ENCODE measurements at regions not wholly inside any gene's neighbourhood (a gene's known extent, or its start where the extent isn't known, plus 50 kb on each side); places are given as distances from the start of the nearest gene placed in this dataset.

DNA sequence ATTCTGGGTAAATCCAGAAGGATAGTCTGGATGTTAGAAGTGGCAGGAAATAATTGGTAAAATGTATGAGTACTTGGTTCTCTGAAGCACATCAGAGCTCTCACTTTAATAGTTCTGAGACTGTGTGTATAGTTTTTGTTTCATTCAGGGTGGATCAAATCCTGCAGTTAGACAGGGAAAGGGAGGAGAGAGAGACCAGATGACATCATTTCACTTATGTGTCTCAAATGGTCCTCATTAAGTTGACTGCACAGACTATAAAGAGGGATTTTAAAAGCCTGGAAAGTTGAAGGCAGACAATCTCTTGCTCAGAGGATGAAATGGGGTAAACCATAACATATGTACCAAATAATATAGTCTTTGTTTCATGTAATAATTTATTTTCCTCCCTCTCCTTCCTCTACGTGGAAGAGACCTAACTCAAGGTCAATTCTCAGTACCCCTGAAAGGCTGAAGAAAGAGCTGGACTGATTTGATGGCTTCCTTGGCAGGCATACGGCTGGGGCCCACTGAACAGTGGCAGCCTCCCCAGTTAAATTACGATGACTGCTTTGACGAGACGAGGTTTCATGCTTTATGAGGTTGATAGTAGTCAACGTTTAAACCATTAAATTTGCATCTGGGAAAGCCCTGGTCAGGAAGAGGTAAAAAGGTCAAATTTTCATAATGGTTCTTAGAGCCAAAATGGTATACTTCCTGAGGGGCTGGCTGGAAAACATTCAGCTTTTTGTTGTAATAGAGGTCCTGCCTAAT lies 395.1 kb upstream of the RPS23 start:
- no peak overlapping the region for H3K27ac ChIP-seq

DNA sequence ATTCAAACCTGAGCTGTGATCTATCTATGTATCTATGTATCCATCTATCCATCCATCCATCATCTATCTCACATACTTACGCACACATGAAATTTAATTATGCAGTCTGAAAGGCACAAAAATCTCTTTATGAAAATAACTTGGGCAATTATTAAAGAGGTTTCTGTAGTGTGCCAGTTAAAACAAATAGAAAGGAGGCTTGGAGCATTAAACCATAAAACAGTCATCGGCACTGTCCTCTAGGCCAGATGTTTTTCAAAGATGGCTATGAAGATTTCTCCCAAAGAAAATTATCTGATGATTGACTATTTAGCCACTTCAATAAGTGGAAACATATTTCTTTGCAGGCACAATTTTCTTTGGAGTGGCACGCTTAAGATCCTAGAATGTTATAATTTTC lies 392.5 kb upstream of the RPS23 start:
- Histone ChIP-seq H3K27ac (no peak overlapping the region), H3K4me3 (no peak overlapping the region)

More for the DNA sequence above, 395.1 kb upstream of the RPS23 start:
- H3K4me3 ChIP-seq, result no peak overlapping the region

DNA sequence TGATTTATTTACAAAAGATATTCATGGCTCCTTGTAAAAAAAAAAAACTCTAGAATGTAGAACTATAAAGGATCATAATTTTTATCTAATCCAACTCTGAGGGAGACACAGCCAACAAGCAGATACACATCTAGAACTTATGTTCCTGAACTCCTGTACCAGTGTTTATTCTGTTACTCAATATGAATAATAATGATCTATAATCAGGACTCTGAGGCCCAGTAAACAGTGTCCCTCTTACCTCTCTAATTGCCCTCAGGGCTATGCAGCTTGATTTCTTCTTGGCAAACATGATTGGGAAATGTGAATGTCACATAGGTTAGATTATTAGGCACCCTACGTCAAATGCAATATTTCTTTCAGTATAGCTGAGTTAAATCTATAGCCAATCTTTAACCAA lies 391.6 kb upstream of the RPS23 start:
- Histone ChIP-seq H3K27ac (peak overlapping the region in 1 of 21 experiments; percentile 16), H3K4me3 (no peak overlapping the region)

DNA sequence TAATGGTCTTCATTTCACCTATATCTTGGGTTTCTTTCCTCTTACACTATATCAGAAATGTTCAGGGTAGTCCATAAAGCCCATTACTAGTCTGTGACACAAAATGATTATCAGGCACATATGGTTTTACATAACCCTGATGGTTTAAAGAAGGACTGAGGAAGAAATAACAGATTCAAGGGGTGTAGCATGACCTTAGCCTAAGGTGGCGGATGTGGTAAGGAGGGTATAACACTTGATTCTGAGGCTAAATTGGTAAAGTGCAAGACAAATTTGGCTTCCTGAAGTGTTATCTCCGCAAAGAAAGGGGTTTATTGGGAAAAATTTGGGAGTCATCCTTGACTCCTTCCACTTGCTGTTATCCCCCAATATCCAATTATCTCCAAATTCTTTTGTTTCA lies 388.2 kb upstream of the RPS23 start:
- Histone ChIP-seq H3K27ac (no peak overlapping the region), H3K4me3 (no peak overlapping the region)

DNA sequence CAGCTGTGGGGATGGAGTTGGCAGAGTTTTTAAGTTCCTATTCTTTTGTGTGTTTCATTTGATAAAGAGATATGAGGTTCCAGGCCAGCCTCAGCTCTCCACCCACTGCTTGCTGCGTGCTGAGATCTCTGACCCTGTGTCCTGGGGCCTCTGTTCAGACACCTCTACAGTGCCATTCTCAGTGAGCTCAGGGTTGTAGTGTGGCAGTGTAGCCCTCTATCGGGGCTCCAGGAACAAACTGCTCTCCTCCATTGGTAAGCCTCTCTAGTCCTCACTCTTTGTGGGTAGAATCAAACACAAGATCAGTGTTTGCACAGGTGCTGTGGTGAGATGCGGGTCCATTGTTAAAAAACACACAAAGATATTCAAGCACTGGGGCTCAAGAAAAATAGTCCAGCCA lies 386.6 kb upstream of the RPS23 start:
- Histone ChIP-seq H3K27ac (no peak overlapping the region), H3K4me3 (no peak overlapping the region)

DNA sequence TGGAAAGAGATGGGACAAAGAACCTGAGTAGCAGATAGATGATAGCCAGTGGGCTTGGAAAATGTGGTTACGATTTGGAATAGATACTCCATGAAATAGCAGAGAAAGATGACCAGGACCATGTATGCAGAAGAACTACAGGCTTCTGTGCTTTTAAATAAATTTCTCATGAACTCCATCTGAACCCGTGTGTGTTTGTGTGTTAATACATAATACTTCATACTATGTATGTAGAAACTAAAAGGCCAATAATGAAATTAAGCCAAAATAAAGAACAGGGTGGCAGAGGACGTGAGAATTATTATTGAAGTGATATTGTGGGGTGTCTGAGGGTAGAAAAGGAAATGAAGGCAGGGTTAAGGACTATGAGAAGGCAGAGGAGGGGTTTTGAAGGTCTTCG lies 385.1 kb upstream of the RPS23 start:
- no peak overlapping the region for H3K27ac ChIP-seq
- H3K4me3 ChIP-seq, result no peak overlapping the region

DNA sequence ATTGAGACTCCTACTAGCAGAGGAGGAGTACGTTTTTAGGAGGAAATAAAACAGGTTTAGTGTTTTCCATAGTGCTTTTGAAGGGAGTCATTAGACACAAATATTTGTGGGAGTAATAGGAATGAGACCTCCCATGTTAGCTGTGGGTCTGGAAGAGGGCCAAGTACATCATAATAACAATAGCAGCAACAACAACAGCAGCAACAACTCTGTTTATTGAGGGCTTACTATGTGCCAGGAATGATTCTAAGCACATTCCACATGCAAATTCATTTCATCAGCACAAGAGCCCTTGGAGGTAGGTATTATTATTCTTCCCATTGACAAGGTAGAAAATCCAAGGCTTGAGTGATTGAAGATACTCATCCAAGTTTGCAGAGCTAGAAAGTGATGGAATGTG lies 384.2 kb upstream of the RPS23 start:
- Histone ChIP-seq H3K4me3 (no peak overlapping the region), H3K27ac (no peak overlapping the region)

DNA sequence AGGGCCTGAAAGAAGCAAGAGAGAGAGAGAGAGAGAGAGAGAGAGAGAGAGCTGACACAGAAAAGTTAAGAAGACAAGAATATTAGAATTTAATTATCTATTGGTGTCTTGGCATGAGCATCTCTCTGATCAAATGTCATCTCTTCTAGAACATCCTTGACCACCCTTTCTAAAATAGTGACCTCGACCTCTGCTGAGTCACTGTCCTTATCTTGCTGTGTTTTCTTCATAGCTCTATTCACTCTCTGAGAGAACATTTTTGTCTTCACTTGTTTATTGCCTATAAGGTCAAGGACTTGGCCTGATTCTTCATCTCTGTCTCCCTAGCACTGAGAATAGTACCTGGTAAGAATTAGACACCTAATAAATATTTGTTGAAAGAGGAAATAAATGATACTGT lies 383.8 kb upstream of the RPS23 start:
- Histone ChIP-seq H3K4me3 (no peak overlapping the region), H3K27ac (no peak overlapping the region)

DNA sequence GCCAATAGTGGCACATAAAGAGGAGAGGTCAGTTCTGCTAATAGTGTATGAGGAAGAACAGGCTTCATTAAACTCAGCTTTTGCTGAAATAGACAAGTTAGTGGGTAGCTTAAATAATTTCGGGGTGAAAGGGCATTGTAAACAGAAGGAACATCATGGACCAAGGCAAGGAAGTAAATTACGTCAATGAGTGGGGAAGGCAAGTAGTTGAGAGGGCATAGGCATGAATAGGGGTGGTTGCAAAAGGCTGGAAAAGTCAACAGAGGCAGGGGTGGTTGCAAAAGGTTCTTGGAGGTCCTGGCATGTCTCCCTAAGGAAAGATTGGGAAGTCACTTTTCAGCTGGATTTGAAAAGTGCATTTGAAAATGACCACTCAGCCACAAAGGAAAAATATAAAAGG lies 383.3 kb upstream of the RPS23 start:
- no peak overlapping the region for H3K27ac ChIP-seq
- no peak overlapping the region for H3K4me3 ChIP-seq

DNA sequence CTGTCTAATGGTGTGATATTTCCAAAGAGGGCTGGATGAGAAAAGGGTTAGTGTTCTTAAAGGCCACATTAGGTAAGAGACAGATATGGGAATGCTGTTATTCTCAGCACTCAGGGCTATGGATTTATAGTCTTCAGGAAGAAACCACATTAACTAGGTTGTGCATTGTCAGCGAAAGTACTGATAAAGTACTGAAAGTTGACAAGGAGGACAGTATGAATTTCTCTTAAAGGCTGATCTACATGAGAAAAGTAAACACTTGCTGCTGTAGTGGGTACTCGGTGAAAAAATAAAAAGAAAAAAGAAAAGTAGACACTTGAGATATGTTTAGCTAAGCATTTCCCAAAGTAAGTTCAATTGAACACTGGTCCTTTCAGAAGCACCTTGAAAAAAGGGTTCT lies 381.0 kb upstream of the RPS23 start:
- Histone ChIP-seq H3K4me3 (no peak overlapping the region), H3K27ac (no peak overlapping the region)

DNA sequence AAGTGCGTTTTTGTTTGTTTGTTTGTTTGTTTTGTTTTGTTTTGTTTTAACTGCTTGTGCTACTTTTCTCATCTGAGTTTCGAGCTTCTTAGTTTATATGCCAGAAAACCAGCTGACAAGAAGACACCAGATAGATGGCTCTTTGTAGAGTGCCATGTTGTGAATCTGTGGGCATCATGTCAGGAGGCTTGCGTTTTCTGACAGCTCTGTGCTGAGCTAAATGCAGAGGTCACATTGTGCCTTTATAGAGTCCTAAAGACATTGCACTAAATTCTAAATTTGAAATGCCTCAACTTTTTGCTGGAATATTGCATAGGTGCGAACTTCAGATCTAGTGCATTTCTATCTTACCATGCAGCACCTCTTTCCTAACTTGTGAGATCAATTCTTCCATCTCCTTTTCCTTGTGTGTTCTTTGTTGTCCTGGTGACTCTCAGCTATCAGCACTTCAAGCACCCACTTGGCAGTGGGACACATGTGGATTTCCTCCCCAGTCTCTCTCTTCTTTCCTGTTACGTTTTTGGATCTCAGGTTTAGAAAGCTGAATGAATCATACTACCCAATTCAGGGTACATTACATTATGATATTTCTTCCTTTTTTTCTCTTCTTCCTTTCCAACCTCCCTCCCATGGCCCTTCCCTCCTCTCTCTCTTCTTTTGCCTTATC lies 379.0 kb upstream of the RPS23 start:
- Histone ChIP-seq H3K4me3 (no peak overlapping the region), H3K27ac (no peak overlapping the region)

DNA sequence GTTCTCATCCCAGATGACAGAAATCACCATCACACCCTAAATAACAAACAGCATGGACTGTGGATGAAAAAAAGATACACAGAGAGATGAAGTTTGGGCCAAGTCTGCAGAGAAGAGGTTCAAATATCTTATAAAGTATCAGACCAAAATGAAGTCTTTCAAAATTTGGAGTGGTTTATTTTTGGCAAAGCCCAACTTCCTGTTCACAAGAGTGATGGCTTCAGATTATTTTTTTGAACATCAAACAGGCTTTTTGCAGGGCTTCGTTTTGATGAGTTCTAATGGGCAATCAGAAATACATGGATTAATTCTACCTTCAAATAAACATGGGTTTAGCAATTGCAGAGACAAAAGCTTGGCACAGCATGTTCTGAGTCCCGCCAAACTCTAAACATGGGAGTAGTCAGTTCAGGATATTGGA lies 378.2 kb upstream of the RPS23 start:
- Histone ChIP-seq H3K4me3 (no peak overlapping the region), H3K27ac (no peak overlapping the region)

DNA sequence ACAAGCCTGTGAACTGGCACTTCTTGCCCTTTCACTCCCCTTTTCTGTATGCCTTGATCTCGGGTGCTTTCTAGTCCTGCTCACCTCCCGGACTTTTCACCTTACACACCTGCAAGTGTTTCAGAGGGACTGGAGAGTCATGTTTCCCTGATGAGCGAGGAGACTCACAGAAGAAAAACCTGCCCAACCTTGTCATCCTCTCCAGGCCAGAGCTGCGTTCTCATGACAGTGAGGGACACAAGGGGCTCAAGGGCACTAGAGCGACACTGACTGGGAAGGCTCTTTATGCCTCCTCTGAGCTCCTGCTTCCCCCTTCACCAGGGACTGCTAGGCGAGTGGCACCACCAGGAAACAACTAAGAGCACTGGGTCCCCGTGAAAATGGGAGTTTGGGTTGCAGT lies 376.9 kb upstream of the RPS23 start:
- no peak overlapping the region for H3K4me3 ChIP-seq
- no peak overlapping the region for H3K27ac ChIP-seq

DNA sequence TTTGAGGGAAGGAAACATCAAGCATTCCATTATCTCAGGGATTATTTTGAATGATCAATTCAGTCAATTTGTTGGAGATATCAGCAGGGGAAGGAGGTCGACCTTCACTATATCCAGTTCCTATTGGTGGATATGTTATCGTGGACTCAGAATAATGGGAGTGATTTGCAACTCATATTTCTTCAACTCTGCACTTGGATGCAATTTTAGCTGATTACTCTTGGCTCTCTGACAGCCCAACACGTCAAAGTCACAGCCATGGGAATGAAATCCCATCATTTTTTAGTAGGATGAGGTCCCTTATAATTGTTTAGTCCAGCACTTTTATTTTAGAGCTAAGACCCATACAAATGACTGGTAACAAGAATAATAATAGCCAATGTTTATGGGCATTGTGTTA lies 371.8 kb upstream of the RPS23 start:
- Histone ChIP-seq H3K27ac (no peak overlapping the region), H3K4me3 (no peak overlapping the region)

DNA sequence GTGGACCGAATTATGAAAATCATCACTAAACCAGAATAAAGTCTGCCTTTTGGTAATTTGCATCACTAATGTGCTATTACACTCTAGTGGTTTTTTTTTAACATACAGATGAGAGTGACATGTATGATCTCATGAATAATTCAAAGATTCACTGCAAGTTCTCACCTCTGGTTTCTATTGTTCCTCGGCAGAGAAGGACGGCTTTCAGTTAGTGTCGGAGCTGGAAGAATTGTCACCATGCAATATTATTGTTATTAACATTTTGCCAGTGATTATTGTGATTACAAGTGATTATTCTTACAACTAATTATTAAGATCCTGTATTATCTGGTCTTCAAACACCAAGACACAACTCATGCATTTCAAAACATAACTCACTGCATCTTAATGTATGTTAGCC lies 366.6 kb upstream of the RPS23 start:
- H3K4me3 ChIP-seq, result no peak overlapping the region
- no peak overlapping the region for H3K27ac ChIP-seq

DNA sequence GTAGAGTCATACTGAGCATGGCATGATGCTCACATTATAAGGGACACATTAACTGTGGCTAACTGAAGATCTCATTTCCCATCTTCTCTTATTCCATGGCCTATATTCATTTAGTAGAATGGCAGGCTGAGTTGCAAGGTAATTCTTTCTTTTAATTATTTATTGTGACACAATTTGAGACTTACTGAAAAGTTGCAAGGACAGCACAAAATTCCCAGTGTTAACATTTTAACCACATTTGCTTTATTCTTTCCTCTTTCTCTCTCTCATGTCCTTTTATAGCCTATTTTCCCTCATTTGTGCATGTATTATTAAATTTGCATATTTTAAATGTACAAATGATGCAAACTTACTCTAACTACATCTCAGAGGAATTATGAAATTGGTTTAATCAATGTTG lies 366.1 kb upstream of the RPS23 start:
- H3K4me3 ChIP-seq, result no peak overlapping the region
- no peak overlapping the region for H3K27ac ChIP-seq

DNA sequence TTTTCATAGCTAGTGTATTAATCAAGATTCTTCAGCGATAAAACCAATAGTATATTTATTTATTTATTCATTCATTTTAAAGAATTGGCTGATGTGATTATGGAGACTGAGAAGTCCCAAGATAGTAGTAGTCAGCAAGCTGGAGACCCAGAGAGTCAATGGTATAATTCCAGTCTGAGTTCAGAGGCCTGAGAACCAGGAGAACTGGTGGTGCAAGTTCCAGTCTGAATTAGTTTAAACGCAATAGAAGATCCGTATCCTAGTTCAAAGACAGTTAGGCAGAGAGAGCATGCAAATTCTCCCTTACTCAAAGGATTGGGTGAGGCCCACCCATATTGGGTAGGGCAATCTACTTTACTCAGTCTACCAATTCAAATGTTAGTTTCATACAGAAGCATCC lies 364.2 kb upstream of the RPS23 start:
- Histone ChIP-seq H3K27ac (no peak overlapping the region), H3K4me3 (no peak overlapping the region)

DNA sequence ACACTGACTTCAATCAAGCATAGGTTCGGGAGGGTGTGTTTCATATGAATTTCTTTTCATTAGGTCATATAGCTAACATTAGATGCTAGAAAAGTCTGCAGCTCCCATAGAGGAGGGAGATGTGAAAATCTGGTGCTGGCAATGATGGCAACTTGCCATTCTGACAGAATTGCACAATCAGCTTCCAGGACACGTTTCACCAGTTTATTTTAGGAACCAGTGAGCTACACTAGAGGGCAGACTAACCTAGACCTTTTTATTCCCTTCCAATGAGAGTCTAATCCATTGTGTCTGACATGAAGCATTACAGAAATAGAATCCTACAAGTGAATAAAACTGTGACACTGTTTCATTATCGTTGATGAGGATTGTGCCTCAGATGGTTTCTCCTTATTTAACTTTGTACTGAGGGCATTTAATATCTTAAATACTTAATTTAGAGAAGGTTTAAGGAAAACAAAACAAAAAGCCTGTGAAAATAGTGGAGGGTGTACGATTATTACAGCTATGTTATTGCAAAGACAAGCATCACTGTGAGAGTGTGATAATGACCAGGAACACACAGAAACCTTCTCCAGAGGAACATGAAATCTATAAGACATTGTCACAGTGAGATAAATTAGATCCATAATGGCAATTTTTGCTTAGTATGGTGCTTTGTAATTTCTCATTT lies 363.3 kb upstream of the RPS23 start:
- no peak overlapping the region for H3K4me3 ChIP-seq
- H3K27ac ChIP-seq, result peak overlapping the region in 6 of 21 experiments; percentile 9 to 36 (median 23)

DNA sequence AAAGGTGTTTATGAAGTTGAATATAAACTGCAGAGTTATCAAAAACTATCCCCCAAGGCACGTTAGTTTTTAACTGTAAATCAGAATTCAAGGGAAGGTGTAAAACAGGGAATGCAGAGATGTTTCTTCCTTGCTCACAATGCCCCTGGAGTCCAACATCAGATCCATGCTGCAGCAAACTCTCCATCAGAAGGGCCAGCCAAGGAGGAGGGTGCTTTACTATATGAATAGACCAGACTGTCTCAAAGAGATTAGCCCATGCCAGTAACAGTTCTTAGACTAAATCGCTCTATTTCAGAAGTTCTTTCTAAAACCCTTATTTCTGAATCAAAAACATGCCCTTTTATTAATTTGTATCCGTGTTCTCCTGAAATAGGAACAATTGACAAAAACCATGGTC lies 362.8 kb upstream of the RPS23 start:
- no peak overlapping the region for H3K4me3 ChIP-seq
- H3K27ac ChIP-seq, result peak overlapping the region in 5 of 21 experiments; percentile 9 to 36 (median 21)

DNA sequence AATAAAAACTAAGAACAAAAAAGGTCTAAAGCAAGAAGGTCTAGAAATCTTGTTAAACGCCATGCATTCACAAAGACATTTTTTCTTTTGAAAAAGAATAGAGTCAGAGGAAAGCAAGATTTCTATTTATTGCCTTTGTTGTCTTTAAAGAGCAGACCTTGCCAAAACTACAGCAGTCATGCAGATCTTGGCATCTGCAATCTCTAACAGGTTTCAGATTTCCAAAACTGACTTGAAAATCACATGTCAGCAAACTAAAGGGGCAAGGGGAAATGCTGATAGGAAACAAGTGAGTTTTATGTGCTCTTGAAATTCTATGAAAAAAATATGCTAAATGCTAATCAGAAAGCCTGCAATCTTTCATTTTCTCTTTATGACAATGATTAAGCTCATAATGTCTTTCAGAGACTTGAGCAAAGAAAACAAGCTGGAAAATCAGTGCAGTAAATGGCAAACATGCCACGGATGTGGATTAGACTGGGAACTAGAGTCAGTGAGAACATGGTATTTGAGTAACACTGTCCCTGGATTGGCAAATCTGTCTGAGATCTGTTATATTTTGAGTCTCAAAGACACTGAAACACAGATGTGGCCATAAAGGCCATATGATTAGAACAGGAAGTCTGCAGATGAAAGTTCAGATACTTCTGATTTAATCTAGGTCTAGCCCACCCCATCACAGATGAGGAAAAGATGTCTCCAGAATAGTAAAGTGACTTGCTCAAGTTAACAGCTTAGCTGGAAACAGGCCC lies 361.4 kb upstream of the RPS23 start:
- Histone ChIP-seq H3K4me3 (no peak overlapping the region), H3K27ac (peak overlapping the region in 5 of 21 experiments; percentile 10 to 67 (median 37))

All from skin epidermis (tissue), 12 donors.